GM23338 (cell line): ENCODE measurements at regions not wholly inside any gene's neighbourhood (a gene's known extent, or its start where the extent isn't known, plus 50 kb on each side); places are given as distances from the start of the nearest gene placed in this dataset.

Source experiments
- CREB1 ChIP-seq: fragments of 250-450 bp; sonication (Bioruptor Pico); IDR thresholded peaks from 2 replicates; pipeline ENCODE4 v1.5.0; 2020; ENCODE audit warnings: low read depth, mild to moderate bottlenecking, moderate library complexity
- EZH2 ChIP-seq: fragments of 200-600 bp; sonication (generic); IDR thresholded peaks from one replicate; pipeline ENCODE4 v1.8.0; 2017; ENCODE audit warnings: antibody characterized with exemption, mild to moderate bottlenecking, low read depth; ENCODE audit not compliant: unreplicated experiment
- EZH2phosphoT487 ChIP-seq: fragments of 200-600 bp; sonication (generic); IDR thresholded peaks from one replicate; pipeline ENCODE4 v1.8.1; 2018; ENCODE audit warnings: antibody characterized with exemption; ENCODE audit not compliant: unreplicated experiment
- JUNB ChIP-seq: IDR thresholded peaks from one replicate; pipeline ENCODE4 v1.6.1; 2016; ENCODE audit warnings: antibody characterized with exemption; ENCODE audit not compliant: unreplicated experiment
- NANOG ChIP-seq: IDR thresholded peaks from 2 replicates; pipeline ENCODE4 v1.6.1; 2016; ENCODE audit warnings: antibody characterized with exemption, borderline replicate concordance
- POLR2AphosphoS5 ChIP-seq: IDR thresholded peaks from 2 replicates; pipeline ENCODE4 v1.6.1; 2016; ENCODE audit warnings: antibody characterized with exemption, low read depth
- STAT1 ChIP-seq: IDR thresholded peaks from one replicate; pipeline ENCODE4 v1.6.1; 2016; ENCODE audit warnings: antibody characterized with exemption; ENCODE audit not compliant: unreplicated experiment
- ZNF114 ChIP-seq: fragments of 250-450 bp; sonication (Bioruptor Pico); IDR thresholded peaks from 2 replicates; pipeline ENCODE4 v1.5.0; 2020; ENCODE audit warnings: mild to moderate bottlenecking, moderate library complexity
- ZNF331 ChIP-seq: fragments of 250-450 bp; sonication (Bioruptor Pico); IDR thresholded peaks from 2 replicates; pipeline ENCODE4 v1.5.0; 2020; ENCODE audit warnings: low read depth, mild to moderate bottlenecking, moderate library complexity
- TF ChIP-seq, protein P1 (sequence below), 2 experiments: fragments of 200-600 bp in 1 of 2; sonication (generic) in 1 of 2; conservative IDR thresholded peaks; 2 replicates each; pipeline versions ENCODE4 v1.5.1 to v1.6.1; 2016 to 2017; ENCODE audit warnings: antibody characterized with exemption in 2 of 2, low read depth in 2 of 2, mild to moderate bottlenecking in 2 of 2, moderate library complexity in 1 of 2
- TF ChIP-seq, protein P2 (sequence below): IDR thresholded peaks from one replicate; pipeline ENCODE4 v1.6.1; 2018; ENCODE audit warnings: antibody characterized with exemption; ENCODE audit not compliant: unreplicated experiment
- TF ChIP-seq, protein P3 (sequence below): IDR thresholded peaks from 2 replicates; pipeline ENCODE4 v1.6.1; 2016; ENCODE audit warnings: antibody characterized with exemption
- TF ChIP-seq, protein P4 (sequence below): fragments of 250-450 bp; sonication (Bioruptor Pico); IDR thresholded peaks from 2 replicates; pipeline ENCODE4 v1.5.0; 2020; ENCODE audit warnings: mild to moderate bottlenecking, moderate library complexity

DNA sequence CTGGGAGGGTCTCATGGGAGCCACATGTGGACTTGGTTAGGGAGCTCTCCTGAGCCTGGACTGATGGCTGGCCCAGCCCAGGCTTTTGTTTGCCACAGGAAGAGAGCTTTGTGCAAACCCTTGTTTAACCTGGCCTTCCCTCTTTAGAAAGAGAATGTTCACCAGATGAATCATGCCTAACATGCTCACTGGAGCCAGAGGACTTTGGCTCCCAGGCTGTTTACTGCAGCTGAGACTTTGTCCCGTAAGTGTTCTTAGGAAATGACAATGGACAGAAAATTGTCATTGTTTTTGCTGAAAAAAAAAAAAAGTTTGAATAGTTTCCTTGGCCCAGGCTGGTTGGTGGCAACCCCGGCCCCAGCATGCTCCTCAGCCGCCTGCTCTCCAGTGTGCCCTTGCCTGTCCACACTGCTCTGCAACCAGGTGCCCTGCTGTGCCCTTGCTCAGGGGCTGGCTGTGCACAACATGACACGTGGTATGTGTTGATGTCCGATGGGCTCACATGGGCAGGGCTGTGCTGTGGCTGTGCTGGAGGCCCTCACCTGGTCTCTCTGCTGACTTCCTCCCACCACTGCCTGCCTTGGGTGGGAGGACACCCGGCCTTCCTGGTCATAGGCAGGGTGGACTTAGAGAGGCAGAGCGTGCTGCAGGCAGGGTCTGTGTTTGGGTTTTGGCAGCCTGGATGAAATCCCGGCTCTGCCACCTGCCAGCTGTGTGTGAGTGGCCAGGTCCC lies 215.3 kb upstream of the ZNF32 start:
- no peak for TF ChIP-seq POLR2AphosphoS5
- TF ChIP-seq, protein P1, sequence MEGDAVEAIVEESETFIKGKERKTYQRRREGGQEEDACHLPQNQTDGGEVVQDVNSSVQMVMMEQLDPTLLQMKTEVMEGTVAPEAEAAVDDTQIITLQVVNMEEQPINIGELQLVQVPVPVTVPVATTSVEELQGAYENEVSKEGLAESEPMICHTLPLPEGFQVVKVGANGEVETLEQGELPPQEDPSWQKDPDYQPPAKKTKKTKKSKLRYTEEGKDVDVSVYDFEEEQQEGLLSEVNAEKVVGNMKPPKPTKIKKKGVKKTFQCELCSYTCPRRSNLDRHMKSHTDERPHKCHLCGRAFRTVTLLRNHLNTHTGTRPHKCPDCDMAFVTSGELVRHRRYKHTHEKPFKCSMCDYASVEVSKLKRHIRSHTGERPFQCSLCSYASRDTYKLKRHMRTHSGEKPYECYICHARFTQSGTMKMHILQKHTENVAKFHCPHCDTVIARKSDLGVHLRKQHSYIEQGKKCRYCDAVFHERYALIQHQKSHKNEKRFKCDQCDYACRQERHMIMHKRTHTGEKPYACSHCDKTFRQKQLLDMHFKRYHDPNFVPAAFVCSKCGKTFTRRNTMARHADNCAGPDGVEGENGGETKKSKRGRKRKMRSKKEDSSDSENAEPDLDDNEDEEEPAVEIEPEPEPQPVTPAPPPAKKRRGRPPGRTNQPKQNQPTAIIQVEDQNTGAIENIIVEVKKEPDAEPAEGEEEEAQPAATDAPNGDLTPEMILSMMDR (conservative IDR thresholded peaks at IDR 0.05; ENCODE audit: low read depth in 2 of 2) = no peak
- TF ChIP-seq JUNB = no peak
- TF ChIP-seq, protein P2, sequence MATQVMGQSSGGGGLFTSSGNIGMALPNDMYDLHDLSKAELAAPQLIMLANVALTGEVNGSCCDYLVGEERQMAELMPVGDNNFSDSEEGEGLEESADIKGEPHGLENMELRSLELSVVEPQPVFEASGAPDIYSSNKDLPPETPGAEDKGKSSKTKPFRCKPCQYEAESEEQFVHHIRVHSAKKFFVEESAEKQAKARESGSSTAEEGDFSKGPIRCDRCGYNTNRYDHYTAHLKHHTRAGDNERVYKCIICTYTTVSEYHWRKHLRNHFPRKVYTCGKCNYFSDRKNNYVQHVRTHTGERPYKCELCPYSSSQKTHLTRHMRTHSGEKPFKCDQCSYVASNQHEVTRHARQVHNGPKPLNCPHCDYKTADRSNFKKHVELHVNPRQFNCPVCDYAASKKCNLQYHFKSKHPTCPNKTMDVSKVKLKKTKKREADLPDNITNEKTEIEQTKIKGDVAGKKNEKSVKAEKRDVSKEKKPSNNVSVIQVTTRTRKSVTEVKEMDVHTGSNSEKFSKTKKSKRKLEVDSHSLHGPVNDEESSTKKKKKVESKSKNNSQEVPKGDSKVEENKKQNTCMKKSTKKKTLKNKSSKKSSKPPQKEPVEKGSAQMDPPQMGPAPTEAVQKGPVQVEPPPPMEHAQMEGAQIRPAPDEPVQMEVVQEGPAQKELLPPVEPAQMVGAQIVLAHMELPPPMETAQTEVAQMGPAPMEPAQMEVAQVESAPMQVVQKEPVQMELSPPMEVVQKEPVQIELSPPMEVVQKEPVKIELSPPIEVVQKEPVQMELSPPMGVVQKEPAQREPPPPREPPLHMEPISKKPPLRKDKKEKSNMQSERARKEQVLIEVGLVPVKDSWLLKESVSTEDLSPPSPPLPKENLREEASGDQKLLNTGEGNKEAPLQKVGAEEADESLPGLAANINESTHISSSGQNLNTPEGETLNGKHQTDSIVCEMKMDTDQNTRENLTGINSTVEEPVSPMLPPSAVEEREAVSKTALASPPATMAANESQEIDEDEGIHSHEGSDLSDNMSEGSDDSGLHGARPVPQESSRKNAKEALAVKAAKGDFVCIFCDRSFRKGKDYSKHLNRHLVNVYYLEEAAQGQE = no peak
- no peak for TF ChIP-seq EZH2
- TF ChIP-seq EZH2phosphoT487 = no peak
- TF ChIP-seq, protein P3, sequence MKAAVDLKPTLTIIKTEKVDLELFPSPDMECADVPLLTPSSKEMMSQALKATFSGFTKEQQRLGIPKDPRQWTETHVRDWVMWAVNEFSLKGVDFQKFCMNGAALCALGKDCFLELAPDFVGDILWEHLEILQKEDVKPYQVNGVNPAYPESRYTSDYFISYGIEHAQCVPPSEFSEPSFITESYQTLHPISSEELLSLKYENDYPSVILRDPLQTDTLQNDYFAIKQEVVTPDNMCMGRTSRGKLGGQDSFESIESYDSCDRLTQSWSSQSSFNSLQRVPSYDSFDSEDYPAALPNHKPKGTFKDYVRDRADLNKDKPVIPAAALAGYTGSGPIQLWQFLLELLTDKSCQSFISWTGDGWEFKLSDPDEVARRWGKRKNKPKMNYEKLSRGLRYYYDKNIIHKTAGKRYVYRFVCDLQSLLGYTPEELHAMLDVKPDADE = no peak
- TF ChIP-seq CREB1 (CRISPR knock-in tag) = no peak
- no peak for TF ChIP-seq STAT1
- TF ChIP-seq, protein P4, sequence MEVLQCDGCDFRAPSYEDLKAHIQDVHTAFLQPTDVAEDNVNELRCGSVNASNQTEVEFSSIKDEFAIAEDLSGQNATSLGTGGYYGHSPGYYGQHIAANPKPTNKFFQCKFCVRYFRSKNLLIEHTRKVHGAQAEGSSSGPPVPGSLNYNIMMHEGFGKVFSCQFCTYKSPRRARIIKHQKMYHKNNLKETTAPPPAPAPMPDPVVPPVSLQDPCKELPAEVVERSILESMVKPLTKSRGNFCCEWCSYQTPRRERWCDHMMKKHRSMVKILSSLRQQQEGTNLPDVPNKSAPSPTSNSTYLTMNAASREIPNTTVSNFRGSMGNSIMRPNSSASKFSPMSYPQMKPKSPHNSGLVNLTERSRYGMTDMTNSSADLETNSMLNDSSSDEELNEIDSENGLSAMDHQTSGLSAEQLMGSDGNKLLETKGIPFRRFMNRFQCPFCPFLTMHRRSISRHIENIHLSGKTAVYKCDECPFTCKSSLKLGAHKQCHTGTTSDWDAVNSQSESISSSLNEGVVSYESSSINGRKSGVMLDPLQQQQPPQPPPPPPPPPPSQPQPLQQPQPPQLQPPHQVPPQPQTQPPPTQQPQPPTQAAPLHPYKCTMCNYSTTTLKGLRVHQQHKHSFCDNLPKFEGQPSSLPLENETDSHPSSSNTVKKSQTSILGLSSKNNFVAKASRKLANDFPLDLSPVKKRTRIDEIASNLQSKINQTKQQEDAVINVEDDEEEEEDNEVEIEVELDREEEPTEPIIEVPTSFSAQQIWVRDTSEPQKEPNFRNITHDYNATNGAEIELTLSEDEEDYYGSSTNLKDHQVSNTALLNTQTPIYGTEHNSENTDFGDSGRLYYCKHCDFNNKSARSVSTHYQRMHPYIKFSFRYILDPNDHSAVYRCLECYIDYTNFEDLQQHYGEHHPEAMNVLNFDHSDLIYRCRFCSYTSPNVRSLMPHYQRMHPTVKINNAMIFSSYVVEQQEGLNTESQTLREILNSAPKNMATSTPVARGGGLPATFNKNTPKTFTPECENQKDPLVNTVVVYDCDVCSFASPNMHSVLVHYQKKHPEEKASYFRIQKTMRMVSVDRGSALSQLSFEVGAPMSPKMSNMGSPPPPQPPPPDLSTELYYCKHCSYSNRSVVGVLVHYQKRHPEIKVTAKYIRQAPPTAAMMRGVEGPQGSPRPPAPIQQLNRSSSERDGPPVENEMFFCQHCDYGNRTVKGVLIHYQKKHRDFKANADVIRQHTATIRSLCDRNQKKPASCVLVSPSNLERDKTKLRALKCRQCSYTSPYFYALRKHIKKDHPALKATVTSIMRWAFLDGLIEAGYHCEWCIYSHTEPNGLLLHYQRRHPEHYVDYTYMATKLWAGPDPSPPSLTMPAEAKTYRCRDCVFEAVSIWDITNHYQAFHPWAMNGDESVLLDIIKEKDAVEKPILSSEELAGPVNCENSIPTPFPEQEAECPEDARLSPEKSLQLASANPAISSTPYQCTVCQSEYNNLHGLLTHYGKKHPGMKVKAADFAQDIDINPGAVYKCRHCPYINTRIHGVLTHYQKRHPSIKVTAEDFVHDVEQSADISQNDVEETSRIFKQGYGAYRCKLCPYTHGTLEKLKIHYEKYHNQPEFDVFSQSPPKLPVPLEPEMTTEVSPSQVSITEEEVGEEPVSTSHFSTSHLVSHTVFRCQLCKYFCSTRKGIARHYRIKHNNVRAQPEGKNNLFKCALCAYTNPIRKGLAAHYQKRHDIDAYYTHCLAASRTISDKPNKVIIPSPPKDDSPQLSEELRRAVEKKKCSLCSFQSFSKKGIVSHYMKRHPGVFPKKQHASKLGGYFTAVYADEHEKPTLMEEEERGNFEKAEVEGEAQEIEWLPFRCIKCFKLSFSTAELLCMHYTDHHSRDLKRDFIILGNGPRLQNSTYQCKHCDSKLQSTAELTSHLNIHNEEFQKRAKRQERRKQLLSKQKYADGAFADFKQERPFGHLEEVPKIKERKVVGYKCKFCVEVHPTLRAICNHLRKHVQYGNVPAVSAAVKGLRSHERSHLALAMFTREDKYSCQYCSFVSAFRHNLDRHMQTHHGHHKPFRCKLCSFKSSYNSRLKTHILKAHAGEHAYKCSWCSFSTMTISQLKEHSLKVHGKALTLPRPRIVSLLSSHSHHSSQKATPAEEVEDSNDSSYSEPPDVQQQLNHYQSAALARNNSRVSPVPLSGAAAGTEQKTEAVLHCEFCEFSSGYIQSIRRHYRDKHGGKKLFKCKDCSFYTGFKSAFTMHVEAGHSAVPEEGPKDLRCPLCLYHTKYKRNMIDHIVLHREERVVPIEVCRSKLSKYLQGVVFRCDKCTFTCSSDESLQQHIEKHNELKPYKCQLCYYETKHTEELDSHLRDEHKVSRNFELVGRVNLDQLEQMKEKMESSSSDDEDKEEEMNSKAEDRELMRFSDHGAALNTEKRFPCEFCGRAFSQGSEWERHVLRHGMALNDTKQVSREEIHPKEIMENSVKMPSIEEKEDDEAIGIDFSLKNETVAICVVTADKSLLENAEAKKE (CRISPR knock-in tag) = no peak
- no peak for TF ChIP-seq ZNF331 (CRISPR knock-in tag)
- no peak for TF ChIP-seq ZNF114 (CRISPR knock-in tag)
- TF ChIP-seq NANOG = no peak
